LNCAP (cell line): ENCODE measurements at regions not wholly inside any gene's neighbourhood (a gene's known extent, or its start where the extent isn't known, plus 50 kb on each side); places are given as distances from the start of the nearest gene placed in this dataset.

Experiments
- TF ChIP-seq, protein P1 (sequence below): fragments of 450-650 bp; IDR thresholded peaks from 2 replicates; pipeline ENCODE4 v1.5.1; 2017; ENCODE audit warnings: mild to moderate bottlenecking

DNA sequence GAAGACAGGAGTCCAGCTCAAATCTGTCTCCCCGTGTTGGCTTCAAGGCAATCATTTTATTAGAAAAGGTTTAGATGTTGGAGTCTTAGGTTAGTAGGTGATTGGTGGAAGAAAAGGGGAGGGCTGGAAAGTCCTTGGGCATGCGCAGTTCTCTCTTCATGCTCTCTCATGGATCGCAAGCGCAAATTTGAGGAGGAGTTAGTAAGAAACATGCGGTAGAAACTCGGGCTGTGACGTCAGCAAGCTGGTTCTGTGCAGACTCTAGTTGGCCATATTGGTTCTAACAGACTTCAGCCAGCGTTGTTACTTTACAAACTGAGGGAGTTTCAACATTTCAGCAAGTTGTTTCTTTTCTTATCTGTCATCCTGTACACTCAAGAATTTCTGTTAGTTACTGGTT lies 392.2 kb downstream of the CDK5RAP2 start:
- TF ChIP-seq, protein P1, sequence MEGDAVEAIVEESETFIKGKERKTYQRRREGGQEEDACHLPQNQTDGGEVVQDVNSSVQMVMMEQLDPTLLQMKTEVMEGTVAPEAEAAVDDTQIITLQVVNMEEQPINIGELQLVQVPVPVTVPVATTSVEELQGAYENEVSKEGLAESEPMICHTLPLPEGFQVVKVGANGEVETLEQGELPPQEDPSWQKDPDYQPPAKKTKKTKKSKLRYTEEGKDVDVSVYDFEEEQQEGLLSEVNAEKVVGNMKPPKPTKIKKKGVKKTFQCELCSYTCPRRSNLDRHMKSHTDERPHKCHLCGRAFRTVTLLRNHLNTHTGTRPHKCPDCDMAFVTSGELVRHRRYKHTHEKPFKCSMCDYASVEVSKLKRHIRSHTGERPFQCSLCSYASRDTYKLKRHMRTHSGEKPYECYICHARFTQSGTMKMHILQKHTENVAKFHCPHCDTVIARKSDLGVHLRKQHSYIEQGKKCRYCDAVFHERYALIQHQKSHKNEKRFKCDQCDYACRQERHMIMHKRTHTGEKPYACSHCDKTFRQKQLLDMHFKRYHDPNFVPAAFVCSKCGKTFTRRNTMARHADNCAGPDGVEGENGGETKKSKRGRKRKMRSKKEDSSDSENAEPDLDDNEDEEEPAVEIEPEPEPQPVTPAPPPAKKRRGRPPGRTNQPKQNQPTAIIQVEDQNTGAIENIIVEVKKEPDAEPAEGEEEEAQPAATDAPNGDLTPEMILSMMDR: no peak

DNA sequence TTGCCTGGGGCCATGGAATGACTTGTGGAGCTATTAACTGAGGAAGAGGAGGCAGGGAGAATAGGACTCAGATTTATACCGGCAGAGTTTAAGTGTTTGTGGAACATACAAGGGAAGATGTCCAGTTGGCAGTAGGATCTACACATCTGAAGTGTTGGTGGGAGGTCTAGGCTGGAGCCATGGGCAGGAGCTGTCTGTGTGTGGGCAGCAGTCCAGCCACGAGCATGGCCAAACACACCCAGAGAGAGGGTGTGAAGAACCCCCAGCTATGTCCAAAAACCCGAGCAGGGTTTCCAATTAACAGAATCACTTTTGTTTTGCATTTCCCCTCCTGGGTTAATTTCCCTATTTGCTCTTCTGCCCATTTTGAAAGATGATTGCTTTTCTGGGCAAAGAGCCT lies 393.7 kb downstream of the CDK5RAP2 start:
- TF ChIP-seq, protein P1: no peak

DNA sequence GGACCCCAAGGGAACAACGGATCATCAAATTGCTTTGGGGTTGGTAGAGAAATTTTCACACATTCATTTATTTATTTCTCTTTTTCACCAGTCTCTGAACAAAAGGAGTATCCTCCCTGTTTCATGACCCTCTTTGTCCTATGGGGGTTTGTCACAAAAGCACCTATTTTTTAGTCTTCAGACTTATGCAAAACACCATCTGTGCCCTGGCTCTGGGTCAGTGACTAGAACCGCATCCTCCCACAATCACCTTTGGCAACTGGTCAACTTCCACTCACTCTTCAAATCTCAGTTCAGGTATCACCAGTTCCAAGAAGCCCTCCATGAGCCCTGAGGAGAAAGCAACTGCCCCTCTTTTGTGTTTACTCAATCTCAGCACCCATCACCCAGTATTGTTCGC lies 395.7 kb downstream of the CDK5RAP2 start:
- TF ChIP-seq, protein P1: no peak

DNA sequence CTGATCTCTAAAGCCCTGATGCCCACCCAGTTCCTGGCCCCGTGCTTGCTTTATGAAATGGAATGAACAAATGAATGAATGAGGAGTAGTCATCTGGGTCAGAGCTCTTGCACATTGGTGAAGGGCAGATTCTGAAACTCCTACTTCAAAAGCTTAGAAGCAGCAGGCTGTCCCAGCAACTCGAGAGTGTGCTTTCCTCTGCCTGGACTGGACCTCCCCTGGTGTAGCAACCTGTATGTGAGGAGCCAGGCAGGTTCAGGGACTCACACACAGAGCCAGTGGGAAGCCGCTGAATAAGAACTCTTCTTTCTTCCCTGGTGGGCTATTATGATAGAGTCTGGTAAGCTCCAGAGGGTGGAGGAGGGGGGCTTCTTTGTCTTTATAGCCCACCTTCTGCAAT lies 396.4 kb downstream of the CDK5RAP2 start:
- TF ChIP-seq, protein P1: no peak

DNA sequence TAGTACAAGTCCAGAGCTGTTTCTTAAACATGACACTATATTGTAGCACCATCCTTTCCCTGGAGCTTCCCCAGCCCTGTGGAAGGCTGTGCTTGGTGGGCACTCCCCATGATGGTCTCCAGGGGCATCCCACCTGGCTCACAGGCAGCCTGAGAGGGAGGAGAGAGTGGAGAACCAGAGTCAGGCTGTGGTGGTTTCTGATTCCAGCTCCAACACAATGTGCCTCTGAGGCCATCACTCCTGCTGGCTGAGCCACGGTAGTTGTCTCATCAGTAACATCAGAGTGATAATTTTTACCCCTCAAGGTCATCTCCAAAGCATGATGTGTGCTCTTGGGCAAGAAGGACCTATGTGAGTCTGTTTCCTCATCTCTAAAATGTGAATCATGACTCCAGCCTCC lies 398.0 kb downstream of the CDK5RAP2 start:
- TF ChIP-seq, protein P1: no peak

DNA sequence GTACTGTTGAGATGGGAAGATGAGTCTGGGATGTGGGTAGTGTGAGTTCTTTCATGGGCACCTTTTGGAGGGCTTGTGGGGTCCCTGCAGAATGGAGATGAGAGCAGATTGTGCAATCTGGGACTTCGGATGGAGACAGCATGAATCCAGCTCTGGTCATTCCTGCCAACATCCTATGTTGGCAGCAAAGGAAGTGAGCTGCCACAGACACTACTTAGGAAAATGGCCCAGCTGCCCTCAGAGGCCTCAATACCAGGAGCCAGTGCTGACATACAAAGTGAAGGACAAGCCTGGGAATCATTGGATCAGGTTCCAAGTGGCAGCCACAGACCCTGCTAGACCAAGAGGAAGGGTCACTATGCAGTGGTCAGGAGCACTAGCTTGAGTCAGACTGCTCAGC lies 402.8 kb downstream of the CDK5RAP2 start:
- TF ChIP-seq, protein P1: no peak

DNA sequence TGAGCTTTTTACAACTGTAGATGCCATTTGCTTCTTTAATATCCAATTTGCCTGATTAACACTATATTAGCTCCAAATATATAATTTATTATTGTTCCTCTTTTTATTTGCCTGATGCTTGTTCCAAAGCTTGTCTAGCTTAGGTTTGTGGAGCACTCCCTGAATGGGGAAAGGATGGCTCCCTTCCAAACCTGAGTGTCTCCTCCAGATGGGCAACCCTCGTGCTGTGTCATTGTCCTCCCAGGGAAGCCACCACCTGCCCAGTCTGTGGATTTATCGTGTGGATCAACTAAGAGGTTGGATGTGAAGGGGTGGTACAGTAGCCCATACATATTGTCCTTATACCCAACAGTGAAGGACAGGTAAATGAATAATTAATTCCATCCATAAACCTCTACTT lies 404.9 kb downstream of the CDK5RAP2 start:
- TF ChIP-seq, protein P1: no peak

DNA sequence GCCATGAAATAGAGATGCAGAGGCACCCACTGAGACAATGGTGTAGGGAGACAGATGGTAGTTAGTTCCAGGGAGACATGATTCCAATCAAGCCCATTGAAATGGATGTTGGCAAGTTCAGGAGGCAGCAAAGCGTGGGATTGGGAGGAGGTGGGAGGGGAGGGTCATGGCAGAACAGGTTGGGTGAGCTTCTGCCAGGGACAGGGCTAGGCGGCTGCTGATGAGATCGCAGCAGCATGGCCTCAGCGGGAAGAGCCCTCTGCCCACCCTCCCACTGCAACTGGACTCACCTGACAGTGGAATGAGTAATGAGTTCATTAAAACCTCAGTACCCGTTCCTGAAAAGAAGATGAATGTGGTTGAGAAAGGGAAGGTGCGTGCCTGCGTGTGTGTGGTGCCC lies 418.2 kb downstream of the CDK5RAP2 start:
- TF ChIP-seq, protein P1: no peak
